SK-N-DZ (cell line): ENCODE measurements at regions not wholly inside any gene's neighbourhood (a gene's known extent, or its start where the extent isn't known, plus 50 kb on each side); places are given as distances from the start of the nearest gene placed in this dataset.

Experiments
- DNase-seq: peaks from one replicate; pipeline ENCODE4 v3.0.0-alpha.2; 2015; ENCODE audit warnings: low spot score

DNA sequence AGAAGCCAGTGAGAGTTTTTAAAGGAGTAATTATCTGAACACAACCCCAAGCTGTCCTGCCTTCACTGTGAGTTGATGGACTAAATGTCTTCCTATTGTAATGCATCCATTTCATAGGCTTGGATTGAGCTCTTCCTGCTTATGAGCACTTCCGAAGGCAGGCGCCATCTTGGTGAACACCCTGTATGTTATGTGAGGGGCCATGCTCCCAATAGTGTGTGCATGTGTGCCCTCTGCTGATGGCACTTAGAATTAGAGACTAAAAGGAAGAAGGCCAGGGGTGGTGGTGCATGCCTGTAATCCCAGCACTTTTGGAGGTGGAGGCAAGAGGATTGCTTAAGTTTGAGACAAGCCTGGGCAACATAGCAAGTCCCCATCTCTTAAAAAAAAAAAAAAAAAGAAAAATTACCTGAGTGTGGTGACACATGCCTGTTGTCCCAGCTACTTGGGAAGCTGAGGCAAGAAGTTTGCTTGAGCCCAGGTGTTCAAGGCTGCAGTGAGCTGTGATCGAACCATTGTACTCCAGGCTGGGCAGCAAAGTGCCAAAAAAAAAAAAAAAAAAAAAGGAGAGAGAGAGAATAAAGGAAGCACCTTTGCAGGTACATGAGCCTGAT, 65.0 kb downstream of the C9orf152 start:
- no peak for DNase-seq

DNA sequence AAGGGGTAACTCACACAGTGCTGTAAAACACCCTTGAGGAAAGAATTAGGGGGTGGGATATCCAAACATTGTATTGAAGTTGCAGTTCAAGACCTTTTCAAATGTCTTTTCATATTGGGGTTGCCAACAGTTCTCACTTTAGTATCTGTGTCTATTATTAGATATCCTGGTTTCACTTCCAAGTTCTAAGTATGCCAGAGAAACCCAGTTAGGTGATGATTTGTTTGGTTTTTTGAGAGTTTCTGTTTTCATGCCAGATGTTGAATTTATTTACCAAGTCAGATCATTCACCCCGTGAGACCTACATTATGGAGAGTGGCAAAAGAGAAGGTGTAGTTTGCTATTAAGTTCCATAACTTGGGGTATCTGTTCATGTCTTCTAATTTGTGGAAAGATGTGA, 64.5 kb downstream of the C9orf152 start:
- no peak for DNase-seq

DNA sequence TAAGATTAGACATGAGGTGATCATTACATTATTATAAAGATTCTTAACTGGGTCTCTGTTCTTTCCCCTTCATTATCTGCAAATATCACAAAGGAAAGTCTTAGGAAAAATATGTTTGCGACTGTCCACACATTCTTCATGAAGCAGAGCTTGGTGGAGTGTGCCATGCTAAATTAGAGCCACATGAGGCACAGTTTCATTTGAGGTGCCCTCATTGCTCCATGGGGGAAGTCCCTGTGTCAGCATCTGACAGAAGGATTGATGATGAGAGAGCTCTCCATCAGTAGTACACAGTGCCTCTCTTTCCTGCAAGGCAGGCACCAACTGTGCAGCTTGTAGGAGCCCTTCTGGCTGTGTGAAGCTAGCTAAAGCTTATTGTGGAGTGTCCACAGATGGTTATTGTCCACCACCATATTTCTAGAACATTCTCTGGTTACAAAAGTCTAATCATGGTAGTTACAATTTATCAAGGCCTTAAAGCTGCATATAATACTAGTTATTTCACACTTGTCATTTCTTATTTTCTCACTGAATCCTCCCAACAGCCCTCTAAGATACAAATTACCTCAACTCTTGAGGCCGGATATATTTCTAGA, 63.9 kb downstream of the C9orf152 start:
- DNase-seq: no peak

DNA sequence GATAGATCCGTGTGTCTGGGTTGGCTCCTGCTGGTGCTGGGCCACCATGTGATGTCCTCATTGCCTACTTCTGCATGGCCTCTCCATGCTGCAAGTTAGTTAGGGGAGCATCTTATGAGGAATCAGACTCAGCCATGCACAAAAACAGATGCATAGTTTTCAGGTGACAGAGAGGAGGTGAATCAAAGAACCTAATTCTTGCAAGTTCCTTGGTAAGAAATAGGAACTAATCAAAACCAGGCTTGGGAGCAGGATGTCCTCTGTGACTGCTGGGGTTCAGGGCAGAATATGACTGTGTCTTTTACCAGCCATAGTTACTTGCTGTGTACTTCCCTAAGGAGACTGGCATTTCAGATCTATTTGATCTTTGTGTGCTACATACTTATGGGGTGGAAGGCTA, 61.6 kb downstream of the C9orf152 start:
- DNase-seq: no peak

DNA sequence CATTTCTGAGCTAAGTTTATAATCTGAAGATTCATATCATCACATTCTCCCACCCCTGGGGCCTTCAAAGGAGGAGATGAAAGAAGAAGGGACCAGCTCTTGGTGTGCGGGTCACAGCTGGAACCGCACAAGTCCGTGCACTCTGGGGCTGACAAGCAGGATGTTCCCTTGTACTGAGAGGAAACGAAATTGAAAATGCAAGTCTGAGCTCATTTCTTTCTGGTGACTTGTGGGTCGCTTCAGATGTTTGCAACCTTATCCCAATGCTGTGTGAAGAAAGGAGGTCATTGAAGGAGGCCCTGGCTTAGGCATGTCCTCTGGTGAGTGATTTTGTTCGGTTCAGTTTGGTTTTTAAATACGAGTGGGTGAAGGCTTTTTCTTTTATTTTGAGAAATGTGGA, 59.6 kb downstream of the C9orf152 start:
- no peak for DNase-seq

DNA sequence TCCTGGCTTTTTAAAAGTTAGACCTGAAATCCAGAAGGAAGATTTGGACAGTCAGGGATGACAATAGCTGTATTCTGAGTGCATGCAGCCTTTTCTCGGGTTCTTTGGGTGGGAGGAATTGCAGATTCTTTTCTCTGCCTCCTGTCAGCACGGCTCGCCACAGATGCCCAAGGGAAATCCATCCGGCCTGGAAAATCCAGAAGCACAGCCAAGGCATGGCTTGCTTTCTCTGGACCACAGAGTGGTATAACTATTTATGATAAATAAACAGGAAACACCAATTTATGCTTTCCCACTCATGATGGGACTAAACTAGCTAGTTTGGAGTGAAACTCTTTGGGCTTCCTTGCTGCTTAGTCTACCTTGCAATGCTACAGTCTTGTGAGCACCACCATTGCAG, 59.1 kb downstream of the C9orf152 start:
- no peak for DNase-seq
